WERI-Rb-1 (cell line): ENCODE measurements at regions not wholly inside any gene's neighbourhood (a gene's known extent, or its start where the extent isn't known, plus 50 kb on each side); places are given as distances from the start of the nearest gene placed in this dataset.

Experiments used
- DNase-seq: peaks from one replicate; pipeline ENCODE4 v3.0.0-alpha.2; 2020
- H3K27ac ChIP-seq: fragments of 250-450 bp; sonication (Bioruptor Pico); 2 replicates; pipeline ENCODE4 v1.5.1; 2020; ENCODE audit warnings: mild to moderate bottlenecking, moderate library complexity
- H3K27me3 ChIP-seq: fragments of 250-450 bp; sonication (Bioruptor Pico); 2 replicates; pipeline ENCODE4 v1.5.1; 2021; ENCODE audit warnings: mild to moderate bottlenecking, low read depth, moderate library complexity; ENCODE audit not compliant: insufficient read depth, severe bottlenecking
- H3K36me3 ChIP-seq: fragments of 250-450 bp; sonication (Bioruptor Pico); 2 replicates; pipeline ENCODE4 v1.5.1; 2020; ENCODE audit warnings: mild to moderate bottlenecking, moderate library complexity
- H3K4me3 ChIP-seq: 2 replicates; pipeline ENCODE4 v1.5.1; 2011; ENCODE audit warnings: low read depth, mild to moderate bottlenecking, control low read depth, low read length
- H3K9me3 ChIP-seq: fragments of 250-450 bp; sonication (Bioruptor Pico); 2 replicates; pipeline ENCODE4 v1.5.1; 2021; ENCODE audit warnings: mild to moderate bottlenecking, moderate library complexity; ENCODE audit not compliant: severe bottlenecking
- TF ChIP-seq, protein P1 (sequence below): IDR thresholded peaks from 2 replicates; pipeline ENCODE4 v1.5.1; 2011; ENCODE audit warnings: low read depth, mild to moderate bottlenecking, control low read depth, inconsistent platforms, low read length

DNA sequence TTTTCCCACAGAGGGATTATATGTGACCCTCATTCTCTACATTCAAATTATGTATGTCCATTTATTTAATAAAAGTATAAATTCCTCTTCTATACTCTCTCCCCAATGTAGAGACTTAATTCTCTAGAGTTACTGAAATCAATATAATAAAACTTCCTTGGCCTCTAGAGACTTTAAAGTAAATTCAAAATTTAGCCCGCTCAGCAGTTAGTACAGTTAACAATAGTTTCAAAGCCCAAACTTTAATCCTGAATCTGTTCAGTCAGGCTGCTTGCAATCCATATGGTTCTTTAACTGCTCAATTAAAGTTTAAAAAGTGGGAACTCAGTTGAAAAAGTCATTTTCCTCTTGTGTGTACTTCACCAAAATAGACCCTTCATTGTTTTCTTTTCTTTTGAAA, 2558.4 kb downstream of the ARAP2 start:
- DNase-seq = no peak
- H3K9me3 ChIP-seq = peaks cover 3% of the 10 kb centered on the region
- no peaks in the 10 kb centered on the region for H3K36me3 ChIP-seq
- no peaks in the 10 kb centered on the region for H3K27me3 ChIP-seq
- no peak overlapping the region for H3K4me3 ChIP-seq
- TF ChIP-seq, protein P1, sequence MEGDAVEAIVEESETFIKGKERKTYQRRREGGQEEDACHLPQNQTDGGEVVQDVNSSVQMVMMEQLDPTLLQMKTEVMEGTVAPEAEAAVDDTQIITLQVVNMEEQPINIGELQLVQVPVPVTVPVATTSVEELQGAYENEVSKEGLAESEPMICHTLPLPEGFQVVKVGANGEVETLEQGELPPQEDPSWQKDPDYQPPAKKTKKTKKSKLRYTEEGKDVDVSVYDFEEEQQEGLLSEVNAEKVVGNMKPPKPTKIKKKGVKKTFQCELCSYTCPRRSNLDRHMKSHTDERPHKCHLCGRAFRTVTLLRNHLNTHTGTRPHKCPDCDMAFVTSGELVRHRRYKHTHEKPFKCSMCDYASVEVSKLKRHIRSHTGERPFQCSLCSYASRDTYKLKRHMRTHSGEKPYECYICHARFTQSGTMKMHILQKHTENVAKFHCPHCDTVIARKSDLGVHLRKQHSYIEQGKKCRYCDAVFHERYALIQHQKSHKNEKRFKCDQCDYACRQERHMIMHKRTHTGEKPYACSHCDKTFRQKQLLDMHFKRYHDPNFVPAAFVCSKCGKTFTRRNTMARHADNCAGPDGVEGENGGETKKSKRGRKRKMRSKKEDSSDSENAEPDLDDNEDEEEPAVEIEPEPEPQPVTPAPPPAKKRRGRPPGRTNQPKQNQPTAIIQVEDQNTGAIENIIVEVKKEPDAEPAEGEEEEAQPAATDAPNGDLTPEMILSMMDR = no peak
- H3K27ac ChIP-seq = no peak overlapping the region

DNA sequence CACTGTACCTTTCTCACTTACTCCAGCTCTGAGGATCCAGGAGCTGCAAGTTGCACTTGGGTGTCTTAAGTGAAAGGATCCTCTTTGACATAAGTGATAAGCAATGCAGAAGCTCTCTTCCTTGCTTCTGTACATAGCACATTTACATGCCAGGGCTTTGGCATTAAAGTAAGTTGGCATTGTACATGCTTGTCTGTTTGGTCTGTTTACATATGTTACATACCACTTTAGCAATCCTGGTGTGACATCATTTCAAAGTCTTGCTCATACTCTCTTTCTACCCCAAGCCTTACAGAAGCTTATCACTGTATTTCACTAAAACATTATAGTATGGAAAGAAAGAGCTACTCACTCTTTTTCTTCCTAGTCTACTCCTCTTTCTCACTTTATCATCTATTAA, 2548.3 kb downstream of the ARAP2 start:
- DNase-seq = no peak
- Histone ChIP-seq H3K27me3 (no peaks in the 10 kb centered on the region), H3K4me3 (no peak overlapping the region), H3K27ac (no peak overlapping the region), H3K9me3 (no peaks in the 10 kb centered on the region), H3K36me3 (no peaks in the 10 kb centered on the region)
- TF ChIP-seq, protein P1 = no peak

DNA sequence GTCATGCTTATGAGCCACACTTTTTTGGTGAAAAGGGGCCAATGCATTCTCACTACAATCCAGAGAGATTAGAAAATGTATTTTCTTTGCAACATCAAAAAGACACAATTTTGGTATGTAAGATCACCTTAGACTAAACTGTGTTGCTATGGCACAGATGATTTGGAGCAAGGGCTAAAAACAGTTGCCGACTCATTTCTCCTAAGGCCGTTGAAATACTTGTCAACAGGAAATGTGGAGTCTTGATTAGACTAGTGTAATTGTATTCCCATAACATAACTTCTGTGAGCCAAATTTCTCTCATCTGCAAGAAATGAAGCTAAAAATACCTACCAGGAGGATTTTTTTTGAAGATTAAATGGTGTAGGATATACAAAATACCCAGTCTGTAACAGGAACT, 2547.7 kb downstream of the ARAP2 start:
- H3K9me3 ChIP-seq = no peaks in the 10 kb centered on the region
- H3K4me3 ChIP-seq = no peak overlapping the region
- no peak overlapping the region for H3K27ac ChIP-seq
- no peak for DNase-seq
- no peaks in the 10 kb centered on the region for H3K27me3 ChIP-seq
- H3K36me3 ChIP-seq = no peaks in the 10 kb centered on the region
- TF ChIP-seq, protein P1 = no peak

DNA sequence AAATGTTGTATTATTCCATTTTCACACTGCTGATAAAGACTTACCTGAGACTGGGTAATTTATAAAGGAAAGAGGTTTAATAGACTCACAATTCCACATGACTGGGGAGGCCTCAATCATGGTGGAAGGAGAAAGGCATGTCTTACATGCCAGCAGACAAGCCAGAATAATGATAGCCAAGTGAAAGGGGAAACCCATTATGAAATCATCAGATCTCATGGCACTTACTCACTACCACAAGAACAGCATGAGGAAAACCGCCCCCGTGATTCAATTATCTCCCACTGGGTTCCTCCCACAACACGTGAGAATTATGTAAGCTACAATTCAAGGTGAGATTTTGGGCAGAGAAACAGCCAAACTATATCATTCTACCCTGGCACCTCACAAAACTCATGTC, 2535.1 kb downstream of the ARAP2 start:
- H3K36me3 ChIP-seq = no peaks in the 10 kb centered on the region

DNA sequence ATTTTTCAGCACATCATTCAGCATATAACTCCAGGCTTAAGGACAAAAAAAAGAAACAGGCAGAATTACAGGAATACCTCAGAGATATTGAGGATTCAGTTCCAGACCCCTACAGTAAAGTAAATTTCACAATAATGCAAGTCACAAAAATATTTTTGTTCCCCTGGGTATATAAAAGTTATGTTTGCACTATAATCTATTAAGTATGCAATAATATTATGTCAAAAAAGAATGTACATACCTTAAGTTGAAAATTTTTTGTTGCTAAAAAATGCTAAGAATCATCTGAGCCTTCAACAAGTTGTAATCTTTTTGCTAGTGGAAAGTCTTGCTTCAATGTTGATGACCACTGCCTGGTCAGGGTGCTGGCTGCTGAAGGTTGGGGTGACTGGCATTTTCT, 2532.5 kb downstream of the ARAP2 start:
- Histone ChIP-seq H3K4me3 (no peak overlapping the region), H3K9me3 (peaks cover 7% of the 10 kb centered on the region), H3K36me3 (no peaks in the 10 kb centered on the region), H3K27me3 (no peaks in the 10 kb centered on the region), H3K27ac (no peak overlapping the region)
- TF ChIP-seq, protein P1 = no peak
- no peak for DNase-seq

More for the DNA sequence above, 2535.1 kb downstream of the ARAP2 start:
- no peak overlapping the region for H3K27ac ChIP-seq
- TF ChIP-seq, protein P1 = no peak
- H3K9me3 ChIP-seq = peaks cover 7% of the 10 kb centered on the region
- H3K4me3 ChIP-seq = no peak overlapping the region
- no peak for DNase-seq
- H3K27me3 ChIP-seq = no peaks in the 10 kb centered on the region

DNA sequence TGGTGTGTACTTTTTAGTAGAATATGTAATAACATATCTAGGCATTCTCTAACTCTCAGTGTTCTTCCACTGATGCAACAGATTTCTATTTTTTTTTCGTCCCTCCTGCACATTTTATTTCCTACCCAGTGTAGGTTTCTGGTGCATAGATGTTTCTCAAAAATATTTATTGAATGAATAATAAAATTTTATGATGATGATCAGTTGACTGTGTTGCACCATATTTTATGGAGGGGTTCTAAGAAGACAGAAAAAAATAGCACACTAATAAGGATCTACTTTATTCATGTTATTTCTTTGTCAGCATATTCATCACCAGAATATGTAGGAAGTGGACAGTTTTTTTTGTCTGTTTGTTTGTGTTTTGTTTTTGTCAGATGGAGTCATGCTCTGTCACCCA, 2529.3 kb downstream of the ARAP2 start:
- TF ChIP-seq, protein P1 = no peak
- Histone ChIP-seq H3K27me3 (no peaks in the 10 kb centered on the region), H3K27ac (no peak overlapping the region), H3K36me3 (no peaks in the 10 kb centered on the region), H3K4me3 (no peak overlapping the region), H3K9me3 (peaks cover 5% of the 10 kb centered on the region)
- DNase-seq = no peak
